BJ (cell line): ENCODE measurements at regions not wholly inside any gene's neighbourhood (a gene's known extent, or its start where the extent isn't known, plus 50 kb on each side); places are given as distances from the start of the nearest gene placed in this dataset.

ENCODE experiments used
- CTCF ChIA-PET: fragments of 350-600 bp; formaldehyde crosslinking; extraction: SDS; loops from one replicate; lab custom pipeline; 2021; ENCODE audit warnings: antibody characterized with exemption, inconsistent platforms; lab: Yijun Ruan, JAX
- POLR2A ChIA-PET: fragments of 300-600 bp; sonication (Branson Sonifier 250); formaldehyde crosslinking; extraction: SDS; loops from one replicate; lab custom pipeline; 2021; ENCODE audit warnings: antibody characterized with exemption; lab: Charles Lee
- DNase-seq: peaks from one replicate; pipeline ENCODE4 v3.0.0-alpha.2; 2011; ENCODE audit warnings: low read depth
- H3K27me3 ChIP-seq: 2 replicates; pipeline ENCODE4 v1.6.0; 2011; ENCODE audit warnings: low read length; ENCODE audit not compliant: control insufficient read depth, insufficient read depth
- H3K36me3 ChIP-seq: 2 replicates; pipeline ENCODE4 v1.5.1; 2011; ENCODE audit warnings: low read length; ENCODE audit not compliant: control insufficient read depth, insufficient read depth
- H3K4me3 ChIP-seq: 2 replicates; pipeline ENCODE4 v1.5.1; 2011; ENCODE audit warnings: low read depth, mild to moderate bottlenecking, control low read depth, low read length
- CTCF ChIP-seq: IDR thresholded peaks from 2 replicates; pipeline ENCODE4 v1.5.1; 2011; ENCODE audit warnings: low read depth, mild to moderate bottlenecking, control low read depth, inconsistent platforms, low read length, moderate library complexity; ENCODE audit not compliant: insufficient read depth

- no peaks in the 10 kb centered on the region; the same call in 1 of the 2 replicates for H3K27me3 ChIP-seq
- H3K4me3 ChIP-seq = no peak overlapping the region
- ChIA-PET CTCF (no interaction called here), POLR2A (no interaction called here)
- no peak for TF ChIP-seq CTCF
- H3K36me3 ChIP-seq = no peaks in the 10 kb centered on the region
- no peak for DNase-seq
Observed at GRCh38 chr1:116260621-116261020, 112.4 kb upstream of the ATP1A1 start.

- TF ChIP-seq CTCF = no peak
- CTCF ChIA-PET = no interaction called here
- no peak for DNase-seq
- POLR2A ChIA-PET = no interaction called here
- no peak overlapping the region for H3K4me3 ChIP-seq
- H3K36me3 ChIP-seq = no peaks in the 10 kb centered on the region
- no peaks in the 10 kb centered on the region; the same call in 1 of the 2 replicates for H3K27me3 ChIP-seq
Observed at GRCh38 chr1:116261227-116261626, 111.8 kb upstream of the ATP1A1 start.

- ChIA-PET CTCF (no interaction called here), POLR2A (no interaction called here)
- no peak for TF ChIP-seq CTCF
- no peak for DNase-seq
- no peaks in the 10 kb centered on the region; the same call in 1 of the 2 replicates for H3K27me3 ChIP-seq
- H3K4me3 ChIP-seq = no peak overlapping the region
- H3K36me3 ChIP-seq = no peaks in the 10 kb centered on the region
Observed at GRCh38 chr1:116262207-116262994, 110.6 kb upstream of the ATP1A1 start.

GRCh38 chr1:116262995-116263385, 110.1 kb upstream of the ATP1A1 start:
- no peak for TF ChIP-seq CTCF
- H3K4me3 ChIP-seq = no peak overlapping the region
- H3K36me3 ChIP-seq = no peaks in the 10 kb centered on the region
- ChIA-PET CTCF (no interaction called here), POLR2A (no interaction called here)
- DNase-seq = no peak
- no peaks in the 10 kb centered on the region; the same call in 1 of the 2 replicates for H3K27me3 ChIP-seq

- POLR2A ChIA-PET = no interaction called here
- H3K27me3 ChIP-seq = no peaks in the 10 kb centered on the region
- CTCF ChIA-PET = interaction anchor here (1.0 kb wide), 1 partner anchor 10 kb away, joined by 3 read pairs; no protein-coding TSS in a partner anchor
- DNase-seq = no peak
- no peak overlapping the region for H3K4me3 ChIP-seq
- TF ChIP-seq CTCF = no peak
- H3K36me3 ChIP-seq = no peaks in the 10 kb centered on the region
Observed at GRCh38 chr1:116265931-116266863, 106.8 kb upstream of the ATP1A1 start.
